ENCODE measurements at regions not wholly inside any gene's neighbourhood (a gene's known extent, or its start where the extent isn't known, plus 50 kb on each side); places are given as distances from the start of the nearest gene placed in this dataset.

GRCh38 chr3:89025185-89025584, 82.2 kb upstream of the EPHA3 start:
- H3K4me2 ChIP-seq (ENCODE audit: control insufficient read depth, insufficient read depth), result no peak overlapping the region
- no peak overlapping the region for H3K27ac ChIP-seq (ENCODE audit: control insufficient read depth, insufficient read depth)
- no peak for ATAC-seq
- CTCF ChIA-PET, result no interaction called here
- H3K36me3 ChIP-seq (ENCODE audit: control insufficient read depth in 2 of 2, insufficient read depth in 2 of 2, low read length in 1 of 2), result no peaks in the 10 kb centered on the region
- in situ Hi-C loops (cut with MboI) (no loop called here), intact Hi-C loops (cut with micrococcal nuclease; ENCODE audit: unreplicated experiment) (no loop called here)
- H3K27me3 ChIP-seq (replicated peaks in 1 of 2; ENCODE audit: control insufficient read depth in 2 of 2, insufficient read depth in 2 of 2, low read length in 1 of 2), result no peaks in the 10 kb centered on the region
- DNase-seq (ENCODE audit: low read depth, low spot score), result no peak
- RAD21 ChIA-PET (ENCODE audit: unreplicated experiment), result no interaction called here
- no peaks in the 10 kb centered on the region for H4K20me1 ChIP-seq (ENCODE audit: control insufficient read depth, insufficient read depth)
- no peaks in the 10 kb centered on the region for H3K9me3 ChIP-seq (replicated peaks; ENCODE audit: control insufficient read depth, insufficient read depth, low read length)
- no peak overlapping the region for H2AFZ ChIP-seq (ENCODE audit: control insufficient read depth, low read depth, low read length)
- no peak overlapping the region for H3K4me3 ChIP-seq
- TF ChIP-seq BCL11A (IDR thresholded peaks at IDR 0.05; ENCODE audit: low read depth, low read length) (no peak), MTA3 (IDR thresholded peaks at IDR 0.05; ENCODE audit: borderline replicate concordance, low read length) (no peak), CHD2 (IDR thresholded peaks at IDR 0.05; ENCODE audit: borderline replicate concordance, low read depth, low read length) (no peak), KLF5 (IDR thresholded peaks at IDR 0.05; ENCODE audit: partially characterized antibody) (no peak), BMI1 (IDR thresholded peaks at IDR 0.05; ENCODE audit: borderline replicate concordance) (no peak), TCF3 (IDR thresholded peaks at IDR 0.05; ENCODE audit: borderline replicate concordance, insufficient read depth, low read depth, low read length) (no peak), RBBP5 (conservative IDR thresholded peaks at IDR 0.05) (no peak), SIN3A (IDR thresholded peaks at IDR 0.05; ENCODE audit: low read depth, low read length) (no peak), ZNF622 (IDR thresholded peaks at IDR 0.05) (no peak), PAX5 (IDR thresholded peaks at IDR 0.05; ENCODE audit: borderline replicate concordance, low read depth, low read length) (no peak)
- POLR2A ChIA-PET, result no interaction called here
- no peak for FAIRE-seq
- 59% methylated on average over 4 of the region's 4 CpGs for WGBS (ENCODE audit: insufficient coverage, insufficient replicate concordance, low lambda C conversion rate, missing lambda C conversion rate)
- no TSS peak for BruUV-seq (replicated peaks)
- H3K79me2 ChIP-seq (ENCODE audit: control insufficient read depth, insufficient read depth, low read length), result no peaks in the 10 kb centered on the region
- H3K9ac ChIP-seq (ENCODE audit: control insufficient read depth, insufficient read depth, low read length), result no peak overlapping the region
- H3K4me1 ChIP-seq (ENCODE audit: control insufficient read depth, insufficient read depth, low read length), result no peaks in the 10 kb centered on the region
- SMC1A ChIA-PET (ENCODE audit: uncharacterized antibody, unreplicated experiment), result interaction anchor here (1.2 kb wide), 1 partner anchor 34 kb away, joined by 3 read pairs; no protein-coding TSS in a partner anchor

Measured in GM12878 (cell line).